GM20000 (cell line): ENCODE measurements at regions not wholly inside any gene's neighbourhood (a gene's known extent, or its start where the extent isn't known, plus 50 kb on each side); places are given as distances from the start of the nearest gene placed in this dataset.

Experiments used
- DNase-seq: peaks from one replicate; pipeline ENCODE4 v3.0.0; 2012; ENCODE audit warnings: low spot score
- TF ChIP-seq, protein P1 (sequence below): IDR thresholded peaks from 2 replicates; pipeline ENCODE4 v1.5.1; 2012; ENCODE audit warnings: mild to moderate bottlenecking, control low read depth; ENCODE audit errors: extremely low read depth, missing control alignments

DNA sequence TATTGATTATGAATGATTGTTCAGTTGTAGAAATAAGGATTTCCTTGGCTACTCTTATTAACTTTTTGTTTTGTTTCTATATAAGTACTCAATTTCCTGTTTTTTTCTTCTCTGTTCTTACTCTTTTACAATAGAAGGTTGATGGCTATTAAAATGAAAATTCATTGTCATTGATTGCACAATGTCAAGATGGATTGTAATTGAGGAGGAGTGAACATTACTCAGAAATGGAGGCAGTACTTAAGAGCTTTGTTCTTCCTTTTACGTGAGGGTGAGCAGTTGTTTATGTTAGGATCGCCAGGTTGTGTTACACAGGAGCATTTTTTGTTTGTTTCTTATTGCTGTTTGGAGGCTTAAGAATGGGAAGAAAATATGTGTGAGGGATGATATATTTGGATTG lies 2062.4 kb downstream of the ARAP2 start:
- TF ChIP-seq, protein P1, sequence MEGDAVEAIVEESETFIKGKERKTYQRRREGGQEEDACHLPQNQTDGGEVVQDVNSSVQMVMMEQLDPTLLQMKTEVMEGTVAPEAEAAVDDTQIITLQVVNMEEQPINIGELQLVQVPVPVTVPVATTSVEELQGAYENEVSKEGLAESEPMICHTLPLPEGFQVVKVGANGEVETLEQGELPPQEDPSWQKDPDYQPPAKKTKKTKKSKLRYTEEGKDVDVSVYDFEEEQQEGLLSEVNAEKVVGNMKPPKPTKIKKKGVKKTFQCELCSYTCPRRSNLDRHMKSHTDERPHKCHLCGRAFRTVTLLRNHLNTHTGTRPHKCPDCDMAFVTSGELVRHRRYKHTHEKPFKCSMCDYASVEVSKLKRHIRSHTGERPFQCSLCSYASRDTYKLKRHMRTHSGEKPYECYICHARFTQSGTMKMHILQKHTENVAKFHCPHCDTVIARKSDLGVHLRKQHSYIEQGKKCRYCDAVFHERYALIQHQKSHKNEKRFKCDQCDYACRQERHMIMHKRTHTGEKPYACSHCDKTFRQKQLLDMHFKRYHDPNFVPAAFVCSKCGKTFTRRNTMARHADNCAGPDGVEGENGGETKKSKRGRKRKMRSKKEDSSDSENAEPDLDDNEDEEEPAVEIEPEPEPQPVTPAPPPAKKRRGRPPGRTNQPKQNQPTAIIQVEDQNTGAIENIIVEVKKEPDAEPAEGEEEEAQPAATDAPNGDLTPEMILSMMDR = no peak
- no peak for DNase-seq

DNA sequence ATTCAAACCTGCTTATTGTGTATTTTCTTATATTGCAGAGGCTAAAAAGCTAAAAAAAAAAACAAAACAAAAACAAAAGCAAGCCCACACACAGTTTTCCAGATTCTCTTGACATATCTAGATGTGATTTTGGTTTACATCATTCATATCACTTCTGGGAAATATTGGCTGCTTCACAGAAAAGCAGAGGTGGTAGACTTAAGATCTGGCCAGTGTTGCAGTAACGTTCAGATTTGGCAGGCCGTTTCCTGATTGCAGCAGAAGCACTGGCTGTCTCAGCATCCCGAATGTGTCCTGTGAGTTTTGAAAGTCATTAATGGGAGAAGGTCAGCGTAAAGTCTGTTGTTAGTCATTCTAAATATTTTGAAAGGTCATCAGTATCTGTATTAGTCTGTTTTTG lies 2062.0 kb downstream of the ARAP2 start:
- TF ChIP-seq, protein P1 = no peak
- DNase-seq = no peak

DNA sequence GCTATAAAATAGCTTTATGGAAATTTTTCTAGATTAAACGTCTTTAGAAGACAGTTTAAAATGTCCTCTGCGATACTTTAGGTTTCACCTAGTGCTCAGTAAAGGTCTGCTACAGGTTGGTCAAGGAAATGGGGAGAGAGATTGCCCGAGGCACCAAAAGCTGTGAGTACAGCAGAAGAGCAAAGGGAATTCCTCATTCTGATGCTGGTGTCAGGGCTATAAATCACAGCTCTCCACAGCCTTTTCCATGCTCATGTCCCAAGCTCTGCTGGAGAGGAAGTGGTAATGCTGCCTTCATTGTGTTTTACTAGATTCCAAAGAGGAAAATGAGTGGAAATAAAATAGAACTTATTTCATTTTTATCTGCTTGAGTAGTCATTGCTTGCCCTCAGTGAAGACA lies 2060.4 kb downstream of the ARAP2 start:
- DNase-seq = no peak
- TF ChIP-seq, protein P1 = no peak

DNA sequence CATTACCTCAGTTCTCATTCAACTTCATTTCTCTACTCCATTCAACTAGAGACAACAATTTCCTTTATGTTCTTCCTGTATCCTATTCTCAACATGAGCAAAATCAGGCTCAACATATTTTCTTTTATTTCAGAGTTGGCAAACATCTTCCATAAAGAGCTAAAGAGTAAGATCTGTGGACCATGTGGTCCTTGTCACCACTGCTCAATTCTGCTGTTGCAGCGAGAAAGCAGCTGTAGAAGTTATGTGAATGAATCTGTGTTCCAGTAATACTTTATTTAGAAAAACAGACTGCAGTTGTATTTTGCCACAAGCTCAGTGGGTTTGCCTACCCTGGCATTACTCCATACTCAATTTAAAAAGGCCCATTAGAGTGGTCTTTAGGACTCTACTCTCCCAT lies 2057.3 kb downstream of the ARAP2 start:
- TF ChIP-seq, protein P1 = no peak
- DNase-seq = no peak

DNA sequence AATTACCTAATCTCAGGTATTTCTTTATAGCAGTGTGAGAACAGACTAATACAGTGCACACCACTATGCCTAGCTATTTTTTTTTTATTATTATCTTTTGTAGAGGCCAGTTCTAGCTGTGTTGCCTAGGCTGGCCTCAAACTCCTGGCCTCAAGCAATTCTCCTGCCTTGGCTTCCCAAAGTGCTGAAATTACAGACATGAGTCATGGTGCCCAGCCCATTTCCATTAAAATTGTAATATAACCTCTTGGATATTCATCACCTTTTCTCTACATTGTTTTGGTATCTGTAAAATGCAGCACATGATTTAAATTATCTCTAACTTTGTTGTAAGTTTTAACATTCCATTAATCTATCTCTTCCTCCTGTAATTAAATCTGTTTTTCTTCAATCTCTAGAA lies 2052.9 kb downstream of the ARAP2 start:
- DNase-seq = no peak
- TF ChIP-seq, protein P1 = no peak

DNA sequence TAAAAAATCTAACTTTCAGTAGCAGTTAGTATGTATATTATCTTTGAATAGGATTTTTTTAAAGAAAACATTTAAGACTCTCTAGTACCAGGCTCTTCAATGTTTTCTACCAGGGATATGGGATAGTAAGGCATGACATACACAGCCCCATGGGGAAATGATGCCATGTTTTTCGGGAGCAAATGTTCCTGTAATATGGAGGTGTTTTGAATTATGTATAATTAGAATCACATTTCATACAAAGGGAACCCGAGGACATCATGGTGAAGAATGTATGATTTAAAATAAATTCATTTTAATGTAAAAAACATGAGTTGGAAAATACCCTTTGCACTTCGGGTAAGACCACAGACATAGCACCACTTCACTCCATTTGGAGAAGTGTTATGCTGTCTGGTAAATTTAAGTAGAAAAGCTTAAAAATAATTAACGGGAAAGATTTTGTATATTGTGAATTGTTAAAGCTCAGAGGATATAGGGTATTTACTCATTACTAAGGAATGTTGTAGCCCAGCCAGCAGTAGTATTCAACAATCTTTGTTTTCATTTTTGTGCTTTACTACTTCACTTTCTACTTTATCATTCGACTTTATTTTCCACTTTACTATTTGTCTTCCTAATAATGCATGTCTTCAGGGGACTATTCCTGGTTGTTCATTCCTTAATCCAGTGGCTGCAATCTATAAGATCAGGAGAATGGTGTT lies 2050.7 kb downstream of the ARAP2 start:
- no peak for DNase-seq
- TF ChIP-seq, protein P1 = no peak

DNA sequence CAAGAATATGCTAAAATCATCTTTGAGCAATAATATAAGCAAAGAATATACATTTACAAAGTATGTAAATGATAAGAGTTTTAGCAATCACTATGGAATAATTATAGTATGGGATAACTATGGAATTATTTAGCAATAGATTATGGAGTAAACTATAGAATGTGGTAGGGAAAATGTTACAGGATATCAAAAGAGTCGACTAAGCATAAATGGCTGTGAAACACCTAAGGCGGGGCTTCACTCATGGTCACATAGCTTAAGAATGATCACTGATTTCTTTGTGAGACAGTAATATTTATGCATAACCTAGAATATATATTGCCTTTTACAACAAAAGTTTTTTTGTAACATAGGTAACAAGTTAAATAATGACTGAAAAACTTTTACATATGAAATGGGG lies 2049.7 kb downstream of the ARAP2 start:
- TF ChIP-seq, protein P1 = no peak
- no peak for DNase-seq
